ENCODE measurements at regions not wholly inside any gene's neighbourhood (a gene's known extent, or its start where the extent isn't known, plus 50 kb on each side); places are given as distances from the start of the nearest gene placed in this dataset.

GRCh38 chr1:14373081-14373758 is 225.3 kb upstream of the KAZN start:
- DNase-seq (ENCODE audit: low read depth), result no peak
- no peak overlapping the region for H3K4me3 ChIP-seq (ENCODE audit: low read length)
- TF ChIP-seq CTCF (IDR thresholded peaks at IDR 0.05; ENCODE audit: insufficient read depth, low read depth, low read length, missing control alignments), result no peak

GRCh38 chr1:14375226-14375625 is 223.3 kb upstream of the KAZN start:
- no peak for DNase-seq (ENCODE audit: low read depth)
- TF ChIP-seq CTCF (IDR thresholded peaks at IDR 0.05; ENCODE audit: insufficient read depth, low read depth, low read length, missing control alignments), result no peak
- no peak overlapping the region for H3K4me3 ChIP-seq (ENCODE audit: low read length)

- no peak for DNase-seq (ENCODE audit: low read depth)
- H3K4me3 ChIP-seq (ENCODE audit: low read length), result no peak overlapping the region
Observed at GRCh38 chr1:14377386-14377785, 221.1 kb upstream of the KAZN start.

GRCh38 chr1:14380408-14380807 is 218.1 kb upstream of the KAZN start:
- no peak overlapping the region for H3K4me3 ChIP-seq (ENCODE audit: low read length)
- TF ChIP-seq CTCF (IDR thresholded peaks at IDR 0.05; ENCODE audit: insufficient read depth, low read depth, low read length, missing control alignments), result no peak
- no peak for DNase-seq (ENCODE audit: low read depth)

More at GRCh38 chr1:14377386-14377785, 221.1 kb upstream of the KAZN start:
- TF ChIP-seq CTCF (IDR thresholded peaks at IDR 0.05; ENCODE audit: insufficient read depth, low read depth, low read length, missing control alignments), result no peak

- no peak for DNase-seq (ENCODE audit: low read depth)
- no peak for TF ChIP-seq CTCF (IDR thresholded peaks at IDR 0.05; ENCODE audit: insufficient read depth, low read depth, low read length, missing control alignments)
- H3K4me3 ChIP-seq (ENCODE audit: low read length), result no peak overlapping the region
Observed at GRCh38 chr1:14390816-14391215, 207.7 kb upstream of the KAZN start.

- no peak overlapping the region for H3K4me3 ChIP-seq (ENCODE audit: low read length)
- no peak for DNase-seq (ENCODE audit: low read depth)
- TF ChIP-seq CTCF (IDR thresholded peaks at IDR 0.05; ENCODE audit: insufficient read depth, low read depth, low read length, missing control alignments), result no peak
Observed at GRCh38 chr1:14392161-14392858, 206.2 kb upstream of the KAZN start.

Data from epithelial cell of esophagus (primary cell).